HCT116 (cell line): ENCODE measurements at regions not wholly inside any gene's neighbourhood (a gene's known extent, or its start where the extent isn't known, plus 50 kb on each side); places are given as distances from the start of the nearest gene placed in this dataset.

ENCODE experiments used
- ATAC-seq: fragments of 200-7000 bp; cut with Tn5 transposase; 2 replicates; pipeline ENCODE4 v1.9.1; 2020; ENCODE audit warnings: mild to moderate bottlenecking, moderate library complexity
- BruUV-seq: library from RNA; stranded (reverse); fragments of 400-500 nt; replicated peaks from 2 replicates; lab custom pipeline; 2021; lab: Mats Ljungman, UMichigan
- CTCF ChIA-PET: fragments of 300-600 bp; sonication (Branson Sonifier 250); formaldehyde crosslinking; loops from one replicate; lab custom pipeline; 2021; ENCODE audit warnings: antibody characterized with exemption; lab: Charles Lee
- POLR2A ChIA-PET: fragments of 300-600, 350-600 bp; sonication (Branson Sonifier 250); formaldehyde crosslinking; loops from one replicate; lab custom pipeline; 2021; ENCODE audit warnings: antibody characterized with exemption; lab: Charles Lee
- RAD21 ChIA-PET, 2 experiments: fragments of 300-600 bp; sonication (Branson Sonifier 250); formaldehyde crosslinking; loops; one replicate each; lab custom pipeline; 2023; ENCODE audit warnings: low total read pairs in 2 of 2; ENCODE audit not compliant: uncharacterized antibody in 2 of 2, unreplicated experiment in 2 of 2, low non-redundant PET in 1 of 2; lab: Charles Lee
- DNase-seq: peaks from one replicate; pipeline ENCODE4 v3.0.0-alpha.2; 2010; ENCODE audit warnings: low read depth, low spot score
- H2AFZ ChIP-seq: fragments of 200-600 bp; shearing (Covaris generic), sonication (generic); 2 replicates; pipeline ENCODE4 v1.6.1; 2017; ENCODE audit warnings: low read depth, mixed run types, mixed read lengths, antibody characterized with exemption, low read length; ENCODE audit not compliant: poor library complexity, severe bottlenecking
- H3K27ac ChIP-seq: 2 replicates; pipeline ENCODE4 v1.5.1; 2012; ENCODE audit warnings: low read depth, low read length
- H3K27me3 ChIP-seq: fragments of 200-600 bp; sonication (generic); 2 replicates; pipeline ENCODE4 v1.6.1; 2016; ENCODE audit warnings: mixed run types, low read length, mixed read lengths; ENCODE audit not compliant: insufficient read depth
- H3K36me3 ChIP-seq, 2 experiments: fragments of 200-500 bp in 1 of 2; fragments of 200-600 bp in 1 of 2; sonication (Bioruptor generic) in 1 of 2; sonication (generic) in 1 of 2; 2 replicates each; pipeline versions ENCODE4 v1.5.1 to v1.6.1; 2014 to 2016; ENCODE audit warnings: low read length in 2 of 2, inconsistent platforms in 1 of 2, mixed read lengths in 1 of 2, mixed run types in 1 of 2; ENCODE audit not compliant: insufficient read depth in 2 of 2, control insufficient read depth in 1 of 2
- H3K4me1 ChIP-seq, 2 experiments: fragments of 200-600 bp in 1 of 2; sonication (generic) in 1 of 2; 2 replicates each; pipeline versions ENCODE4 v1.5.1 to v1.6.1; 2012 to 2017; ENCODE audit warnings: low read length in 2 of 2, inconsistent platforms in 1 of 2, mild to moderate bottlenecking in 1 of 2, mixed read lengths in 1 of 2, mixed run types in 1 of 2, moderate library complexity in 1 of 2; ENCODE audit not compliant: insufficient read depth in 2 of 2, control insufficient read depth in 1 of 2
- H3K4me2 ChIP-seq: fragments of 200-600 bp; sonication (generic); 2 replicates; pipeline ENCODE4 v1.6.1; 2017; ENCODE audit warnings: mixed run types, low read length, mixed read lengths
- H3K4me3 ChIP-seq, 2 experiments: fragments of 200-600 bp in 1 of 2; sonication (generic) in 1 of 2; replicated peaks in 1 of 2; 2 replicates each; pipeline ENCODE4 v1.5.1; 2011 to 2016; ENCODE audit warnings: low read length in 2 of 2, control low read depth in 1 of 2, low read depth in 1 of 2, mild to moderate bottlenecking in 1 of 2, mixed read lengths in 1 of 2, mixed run types in 1 of 2
- H3K79me2 ChIP-seq: fragments of 200-600 bp; sonication (generic); 2 replicates; pipeline ENCODE4 v1.6.1; 2017; ENCODE audit warnings: mild to moderate bottlenecking, mixed run types, low read length, moderate library complexity, mixed read lengths; ENCODE audit not compliant: insufficient read depth
- H3K9ac ChIP-seq: fragments of 200-600 bp; sonication (generic); 2 replicates; pipeline ENCODE4 v1.6.1; 2016; ENCODE audit warnings: low read length, mixed read lengths
- H3K9me2 ChIP-seq: fragments of 200-600 bp; sonication (generic), shearing (Covaris generic); 2 replicates; pipeline ENCODE4 v1.6.1; 2017; ENCODE audit warnings: mixed run types, mild to moderate bottlenecking, moderate library complexity; ENCODE audit not compliant: insufficient read depth
- H3K9me3 ChIP-seq, 2 experiments: fragments of 200-500 bp in 1 of 2; fragments of 200-600 bp in 1 of 2; sonication (Bioruptor generic) in 1 of 2; sonication (generic) in 1 of 2; 2 replicates each; pipeline ENCODE4 v1.6.1; 2014 to 2017; ENCODE audit warnings: low read length in 2 of 2, mixed read lengths in 2 of 2, inconsistent platforms in 1 of 2, low read depth in 1 of 2, mild to moderate bottlenecking in 1 of 2, mixed run types in 1 of 2, moderate library complexity in 1 of 2; ENCODE audit not compliant: control insufficient read depth in 1 of 2, insufficient read depth in 1 of 2
- H4K20me1 ChIP-seq: fragments of 200-600 bp; sonication (generic), shearing (Covaris generic); 2 replicates; pipeline ENCODE4 v1.6.1; 2017; ENCODE audit warnings: mixed run types, mild to moderate bottlenecking, moderate library complexity; ENCODE audit not compliant: insufficient read depth
- CBX3 ChIP-seq: IDR thresholded peaks from 2 replicates; pipeline ENCODE4 v1.6.1; 2012; ENCODE audit warnings: low read depth
- CEBPB ChIP-seq: IDR thresholded peaks from 2 replicates; pipeline ENCODE4 v1.6.1; 2012; ENCODE audit warnings: low read depth
- EGR1 ChIP-seq: IDR thresholded peaks from 2 replicates; pipeline ENCODE4 v1.6.1; 2012; ENCODE audit warnings: low read depth
- ELF1 ChIP-seq: IDR thresholded peaks from 2 replicates; pipeline ENCODE4 v1.6.1; 2012; ENCODE audit warnings: low read depth, borderline replicate concordance
- FOSL1 ChIP-seq: IDR thresholded peaks from 2 replicates; pipeline ENCODE4 v1.6.1; 2012; ENCODE audit warnings: low read depth
- POLR2A ChIP-seq: IDR thresholded peaks from 2 replicates; pipeline ENCODE4 v1.7.0; 2011; ENCODE audit warnings: borderline replicate concordance; ENCODE audit not compliant: insufficient read depth, insufficient read length; ENCODE audit errors: extremely low read depth
- POLR2AphosphoS5 ChIP-seq: IDR thresholded peaks from 2 replicates; pipeline ENCODE4 v1.6.1; 2011; ENCODE audit warnings: mild to moderate bottlenecking, low read depth, low read length, moderate library complexity
- RAD21 ChIP-seq: IDR thresholded peaks from 2 replicates; pipeline ENCODE4 v1.6.1; 2012; ENCODE audit warnings: low read depth, mild to moderate bottlenecking
- SIN3A ChIP-seq: IDR thresholded peaks from 2 replicates; pipeline ENCODE4 v1.6.1; 2012; ENCODE audit warnings: low read depth
- SP1 ChIP-seq: IDR thresholded peaks from 2 replicates; pipeline ENCODE4 v1.6.1; 2012; ENCODE audit warnings: low read depth
- SRF ChIP-seq: IDR thresholded peaks from 2 replicates; pipeline ENCODE4 v1.6.1; 2012; ENCODE audit warnings: low read depth
- TCF7L2 ChIP-seq: IDR thresholded peaks from 2 replicates; pipeline ENCODE4 v1.7.0; 2011; ENCODE audit warnings: borderline replicate concordance, inconsistent platforms; ENCODE audit not compliant: insufficient read depth, insufficient read length; ENCODE audit errors: extremely low read depth
- ZFX ChIP-seq: fragments of 450-650 bp; IDR thresholded peaks from 2 replicates; pipeline ENCODE4 v1.6.1; 2017
- intact Hi-C: fragments of 100-400 bp; cut with micrococcal nuclease; formaldehyde crosslinking; loops from 2 replicates; pipeline ENCODE4 v1.10.0; 2022
- TF ChIP-seq, protein P1 (sequence below): IDR thresholded peaks from 2 replicates; pipeline ENCODE4 v1.6.1; 2012; ENCODE audit warnings: low read depth
- TF ChIP-seq, protein P2 (sequence below): IDR thresholded peaks from 2 replicates; pipeline ENCODE4 v1.6.1; 2011; ENCODE audit warnings: mild to moderate bottlenecking, low read length, moderate library complexity; ENCODE audit not compliant: insufficient replicate concordance; ENCODE audit errors: extremely low read depth
- TF ChIP-seq, protein P3 (sequence below), 3 experiments: fragments of 200-600 bp in 1 of 3; sonication (generic) in 1 of 3; IDR thresholded peaks in 2 of 3; conservative IDR thresholded peaks in 1 of 3; 2 replicates each; pipeline ENCODE4 v1.5.1; 2012 to 2017; ENCODE audit warnings: low read depth in 2 of 3, low read length in 2 of 3, antibody characterized with exemption in 1 of 3, borderline replicate concordance in 1 of 3, control low read depth in 1 of 3, mild to moderate bottlenecking in 1 of 3, mixed read lengths in 1 of 3, mixed run types in 1 of 3, moderate library complexity in 1 of 3; ENCODE audit not compliant: insufficient read depth in 1 of 3

DNA sequence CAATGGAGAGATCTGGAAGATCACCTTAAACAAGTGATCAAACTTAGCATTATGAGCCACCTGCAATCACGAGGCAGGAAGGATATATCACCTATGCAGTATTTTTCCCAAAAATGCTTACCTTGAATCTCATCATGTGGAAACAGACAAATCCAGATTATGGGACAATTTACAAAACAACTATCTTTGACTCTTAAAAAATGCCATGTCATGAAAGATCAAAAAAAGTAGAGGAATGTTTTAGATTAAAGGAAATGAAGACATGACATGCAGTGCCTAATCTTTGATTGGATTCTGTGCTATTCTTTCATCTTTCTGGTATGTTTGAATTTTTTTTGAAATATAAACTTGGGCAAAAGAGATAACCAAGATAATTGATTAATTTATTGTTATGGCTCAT lies 95.9 kb downstream of the KPNA2 start:
- no peaks in the 10 kb centered on the region for H3K9me2 ChIP-seq
- H3K79me2 ChIP-seq: no peaks in the 10 kb centered on the region
- intact Hi-C loops: no loop called here
- no peak overlapping the region for H2AFZ ChIP-seq
- H4K20me1 ChIP-seq: no peaks in the 10 kb centered on the region
- TF ChIP-seq CEBPB (no peak), POLR2A (no peak), ELF1 (no peak), CBX3 (no peak), SP1 (no peak), EGR1 (no peak), ZFX (no peak), SRF (no peak), POLR2AphosphoS5 (no peak), TCF7L2 (no peak), FOSL1 (no peak), RAD21 (no peak), SIN3A (no peak)
- TF ChIP-seq, protein P1, sequence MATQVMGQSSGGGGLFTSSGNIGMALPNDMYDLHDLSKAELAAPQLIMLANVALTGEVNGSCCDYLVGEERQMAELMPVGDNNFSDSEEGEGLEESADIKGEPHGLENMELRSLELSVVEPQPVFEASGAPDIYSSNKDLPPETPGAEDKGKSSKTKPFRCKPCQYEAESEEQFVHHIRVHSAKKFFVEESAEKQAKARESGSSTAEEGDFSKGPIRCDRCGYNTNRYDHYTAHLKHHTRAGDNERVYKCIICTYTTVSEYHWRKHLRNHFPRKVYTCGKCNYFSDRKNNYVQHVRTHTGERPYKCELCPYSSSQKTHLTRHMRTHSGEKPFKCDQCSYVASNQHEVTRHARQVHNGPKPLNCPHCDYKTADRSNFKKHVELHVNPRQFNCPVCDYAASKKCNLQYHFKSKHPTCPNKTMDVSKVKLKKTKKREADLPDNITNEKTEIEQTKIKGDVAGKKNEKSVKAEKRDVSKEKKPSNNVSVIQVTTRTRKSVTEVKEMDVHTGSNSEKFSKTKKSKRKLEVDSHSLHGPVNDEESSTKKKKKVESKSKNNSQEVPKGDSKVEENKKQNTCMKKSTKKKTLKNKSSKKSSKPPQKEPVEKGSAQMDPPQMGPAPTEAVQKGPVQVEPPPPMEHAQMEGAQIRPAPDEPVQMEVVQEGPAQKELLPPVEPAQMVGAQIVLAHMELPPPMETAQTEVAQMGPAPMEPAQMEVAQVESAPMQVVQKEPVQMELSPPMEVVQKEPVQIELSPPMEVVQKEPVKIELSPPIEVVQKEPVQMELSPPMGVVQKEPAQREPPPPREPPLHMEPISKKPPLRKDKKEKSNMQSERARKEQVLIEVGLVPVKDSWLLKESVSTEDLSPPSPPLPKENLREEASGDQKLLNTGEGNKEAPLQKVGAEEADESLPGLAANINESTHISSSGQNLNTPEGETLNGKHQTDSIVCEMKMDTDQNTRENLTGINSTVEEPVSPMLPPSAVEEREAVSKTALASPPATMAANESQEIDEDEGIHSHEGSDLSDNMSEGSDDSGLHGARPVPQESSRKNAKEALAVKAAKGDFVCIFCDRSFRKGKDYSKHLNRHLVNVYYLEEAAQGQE: no peak
- TF ChIP-seq, protein P2, sequence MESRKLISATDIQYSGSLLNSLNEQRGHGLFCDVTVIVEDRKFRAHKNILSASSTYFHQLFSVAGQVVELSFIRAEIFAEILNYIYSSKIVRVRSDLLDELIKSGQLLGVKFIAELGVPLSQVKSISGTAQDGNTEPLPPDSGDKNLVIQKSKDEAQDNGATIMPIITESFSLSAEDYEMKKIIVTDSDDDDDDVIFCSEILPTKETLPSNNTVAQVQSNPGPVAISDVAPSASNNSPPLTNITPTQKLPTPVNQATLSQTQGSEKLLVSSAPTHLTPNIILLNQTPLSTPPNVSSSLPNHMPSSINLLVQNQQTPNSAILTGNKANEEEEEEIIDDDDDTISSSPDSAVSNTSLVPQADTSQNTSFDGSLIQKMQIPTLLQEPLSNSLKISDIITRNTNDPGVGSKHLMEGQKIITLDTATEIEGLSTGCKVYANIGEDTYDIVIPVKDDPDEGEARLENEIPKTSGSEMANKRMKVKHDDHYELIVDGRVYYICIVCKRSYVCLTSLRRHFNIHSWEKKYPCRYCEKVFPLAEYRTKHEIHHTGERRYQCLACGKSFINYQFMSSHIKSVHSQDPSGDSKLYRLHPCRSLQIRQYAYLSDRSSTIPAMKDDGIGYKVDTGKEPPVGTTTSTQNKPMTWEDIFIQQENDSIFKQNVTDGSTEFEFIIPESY: no peak
- TF ChIP-seq, protein P3, sequence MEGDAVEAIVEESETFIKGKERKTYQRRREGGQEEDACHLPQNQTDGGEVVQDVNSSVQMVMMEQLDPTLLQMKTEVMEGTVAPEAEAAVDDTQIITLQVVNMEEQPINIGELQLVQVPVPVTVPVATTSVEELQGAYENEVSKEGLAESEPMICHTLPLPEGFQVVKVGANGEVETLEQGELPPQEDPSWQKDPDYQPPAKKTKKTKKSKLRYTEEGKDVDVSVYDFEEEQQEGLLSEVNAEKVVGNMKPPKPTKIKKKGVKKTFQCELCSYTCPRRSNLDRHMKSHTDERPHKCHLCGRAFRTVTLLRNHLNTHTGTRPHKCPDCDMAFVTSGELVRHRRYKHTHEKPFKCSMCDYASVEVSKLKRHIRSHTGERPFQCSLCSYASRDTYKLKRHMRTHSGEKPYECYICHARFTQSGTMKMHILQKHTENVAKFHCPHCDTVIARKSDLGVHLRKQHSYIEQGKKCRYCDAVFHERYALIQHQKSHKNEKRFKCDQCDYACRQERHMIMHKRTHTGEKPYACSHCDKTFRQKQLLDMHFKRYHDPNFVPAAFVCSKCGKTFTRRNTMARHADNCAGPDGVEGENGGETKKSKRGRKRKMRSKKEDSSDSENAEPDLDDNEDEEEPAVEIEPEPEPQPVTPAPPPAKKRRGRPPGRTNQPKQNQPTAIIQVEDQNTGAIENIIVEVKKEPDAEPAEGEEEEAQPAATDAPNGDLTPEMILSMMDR (IDR thresholded peaks at IDR 0.05 in 2 of 3, conservative IDR thresholded peaks at IDR 0.05 in 1 of 3; ENCODE audit: borderline replicate concordance in 1 of 3, insufficient read depth in 1 of 3, low read depth in 2 of 3, low read length in 2 of 3): no peak
- TF ChIP-seq, all 23 proteins: peak for 0
- RAD21 ChIA-PET: interaction anchor here in 1 of 2 experiments (0.7 kb wide), 1 partner anchor 22 kb away, joined by 3 read pairs; no protein-coding TSS in a partner anchor
- H3K9me3 ChIP-seq: no peaks in the 10 kb centered on the region
- 0 out of 4 replicates have a peak, but pooled peaks cover 0 to 2% of the 10 kb centered on the region in 2 experiments for H3K36me3 ChIP-seq
- no peak overlapping the region for H3K4me2 ChIP-seq
- no peaks in the 10 kb centered on the region for H3K4me1 ChIP-seq
- H3K27ac ChIP-seq: no peak overlapping the region
- ATAC-seq (no peak), DNase-seq (no peak)
- no TSS peak for BruUV-seq
- H3K9ac ChIP-seq: no peak overlapping the region
- POLR2A ChIA-PET: no interaction called here
- no peak overlapping the region for H3K4me3 ChIP-seq
- H3K27me3 ChIP-seq: no peaks in the 10 kb centered on the region
- CTCF ChIA-PET: no interaction called here
